NCI-H2029 (cell line): ENCODE measurements at regions not wholly inside any gene's neighbourhood (a gene's known extent, or its start where the extent isn't known, plus 50 kb on each side); places are given as distances from the start of the nearest gene placed in this dataset.
"Not testable (repeated sequence)": the region's sequence is repeated elsewhere in the genome, so short reads cannot be mapped to it uniquely, and the experiment has no call there.

Experiments
- DNase-seq: peaks from one replicate; lab custom pipeline; 2025; lab: John Stamatoyannopoulos, UW

- DNase-seq, result not testable (repeated sequence)
Observed at GRCh38 chr2:89874810-89875595, 1183.5 kb downstream of the RPIA start.

- not testable (repeated sequence) for DNase-seq
Observed at GRCh38 chr2:89876445-89876844, 1185.0 kb downstream of the RPIA start.

GRCh38 chr2:89876878-89877277, 1185.4 kb downstream of the RPIA start:
- not testable (repeated sequence) for DNase-seq

- not testable (repeated sequence) for DNase-seq
Observed at GRCh38 chr2:89882880-89883279, 1191.4 kb downstream of the RPIA start.

GRCh38 chr2:89883624-89884023, 1192.2 kb downstream of the RPIA start:
- DNase-seq, result not testable (repeated sequence)

- not testable (repeated sequence) for DNase-seq
Observed at GRCh38 chr2:89885071-89885470, 1193.6 kb downstream of the RPIA start.

- not testable (repeated sequence) for DNase-seq
Observed at GRCh38 chr2:89888693-89889092, 1197.2 kb downstream of the RPIA start.

- DNase-seq, result not testable (repeated sequence)
Observed at GRCh38 chr2:89890185-89890773, 1198.8 kb downstream of the RPIA start.

GRCh38 chr2:89894988-89895387, 1203.5 kb downstream of the RPIA start:
- DNase-seq, result not testable (repeated sequence)

GRCh38 chr2:89895629-89896028, 1204.2 kb downstream of the RPIA start:
- not testable (repeated sequence) for DNase-seq

GRCh38 chr2:89927018-89927417, 1235.5 kb downstream of the RPIA start:
- not testable (repeated sequence) for DNase-seq

GRCh38 chr2:89935436-89935835, 1244.0 kb downstream of the RPIA start:
- not testable (repeated sequence) for DNase-seq

GRCh38 chr2:89936011-89936410, 1244.5 kb downstream of the RPIA start:
- DNase-seq, result not testable (repeated sequence)

- not testable (repeated sequence) for DNase-seq
Observed at GRCh38 chr2:89936559-89936958, 1245.1 kb downstream of the RPIA start.

GRCh38 chr2:89938756-89939155, 1247.3 kb downstream of the RPIA start:
- not testable (repeated sequence) for DNase-seq

GRCh38 chr2:89944267-89944666, 1252.8 kb downstream of the RPIA start:
- DNase-seq, result not testable (repeated sequence)

- DNase-seq, result not testable (repeated sequence)
Observed at GRCh38 chr2:89945004-89945616, 1253.6 kb downstream of the RPIA start.

- not testable (repeated sequence) for DNase-seq
Observed at GRCh38 chr2:89947208-89947815, 1255.8 kb downstream of the RPIA start.

GRCh38 chr2:89948102-89948501, 1256.6 kb downstream of the RPIA start:
- DNase-seq, result not testable (repeated sequence)

GRCh38 chr2:89950807-89951206, 1259.3 kb downstream of the RPIA start:
- not testable (repeated sequence) for DNase-seq

- not testable (repeated sequence) for DNase-seq
Observed at GRCh38 chr2:89957236-89957635, 1265.8 kb downstream of the RPIA start.

GRCh38 chr2:89959729-89960378, 1268.4 kb downstream of the RPIA start:
- not testable (repeated sequence) for DNase-seq
